ENCODE measurements at regions not wholly inside any gene's neighbourhood (a gene's known extent, or its start where the extent isn't known, plus 50 kb on each side); places are given as distances from the start of the nearest gene placed in this dataset.

DNA sequence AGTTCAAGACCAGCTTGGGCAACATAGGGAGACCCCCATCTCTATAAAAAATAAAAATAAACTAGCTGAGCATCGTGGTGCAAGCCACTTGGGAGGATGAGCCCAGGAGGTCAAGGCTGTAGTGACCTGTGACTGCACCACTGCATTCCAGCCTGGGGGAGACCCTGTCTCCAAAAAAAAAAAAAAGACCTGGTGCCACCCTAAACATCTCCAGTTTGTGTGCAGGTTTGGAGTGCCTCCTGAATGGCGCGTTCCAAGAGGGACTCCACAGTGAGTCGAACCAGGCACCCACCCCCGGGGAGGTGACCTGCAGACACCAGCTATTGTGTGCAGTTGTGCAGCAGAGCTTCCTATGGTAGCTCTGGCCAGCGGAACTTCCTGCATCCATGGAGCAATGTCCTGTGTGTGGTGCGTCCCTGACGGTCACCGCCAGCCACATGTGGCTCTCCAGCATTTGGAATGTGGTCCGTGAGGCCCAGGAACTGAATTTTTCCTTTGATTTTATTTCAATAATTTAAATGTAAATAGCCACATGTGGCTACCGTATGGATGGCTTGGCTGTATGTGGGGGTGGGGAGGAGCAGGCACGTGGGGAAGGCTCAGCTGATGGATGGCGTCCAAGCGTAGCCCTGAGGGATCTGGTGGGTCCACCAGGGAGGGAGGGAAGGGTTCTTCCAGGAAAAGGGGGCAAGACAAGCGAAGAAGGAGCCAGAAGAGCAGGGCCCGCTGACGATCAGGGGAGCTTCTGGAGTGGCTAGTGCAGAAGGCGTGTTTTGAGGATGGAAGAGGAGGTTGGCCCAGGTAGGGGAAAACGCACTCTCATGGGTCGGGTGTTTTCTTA is 107.1 kb upstream of the GSE1 start:
- no peak for DNase-seq (ENCODE audit: low spot score)
- TF ChIP-seq, protein P1, sequence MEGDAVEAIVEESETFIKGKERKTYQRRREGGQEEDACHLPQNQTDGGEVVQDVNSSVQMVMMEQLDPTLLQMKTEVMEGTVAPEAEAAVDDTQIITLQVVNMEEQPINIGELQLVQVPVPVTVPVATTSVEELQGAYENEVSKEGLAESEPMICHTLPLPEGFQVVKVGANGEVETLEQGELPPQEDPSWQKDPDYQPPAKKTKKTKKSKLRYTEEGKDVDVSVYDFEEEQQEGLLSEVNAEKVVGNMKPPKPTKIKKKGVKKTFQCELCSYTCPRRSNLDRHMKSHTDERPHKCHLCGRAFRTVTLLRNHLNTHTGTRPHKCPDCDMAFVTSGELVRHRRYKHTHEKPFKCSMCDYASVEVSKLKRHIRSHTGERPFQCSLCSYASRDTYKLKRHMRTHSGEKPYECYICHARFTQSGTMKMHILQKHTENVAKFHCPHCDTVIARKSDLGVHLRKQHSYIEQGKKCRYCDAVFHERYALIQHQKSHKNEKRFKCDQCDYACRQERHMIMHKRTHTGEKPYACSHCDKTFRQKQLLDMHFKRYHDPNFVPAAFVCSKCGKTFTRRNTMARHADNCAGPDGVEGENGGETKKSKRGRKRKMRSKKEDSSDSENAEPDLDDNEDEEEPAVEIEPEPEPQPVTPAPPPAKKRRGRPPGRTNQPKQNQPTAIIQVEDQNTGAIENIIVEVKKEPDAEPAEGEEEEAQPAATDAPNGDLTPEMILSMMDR (IDR thresholded peaks at IDR 0.05; ENCODE audit: extremely low read depth, insufficient read depth, missing control alignments) = no peak
- in situ Hi-C loops (cut with MboI; ENCODE audit: low pct_unique_long_range_greater_than_20kb, low sequenced_read_pairs, unreplicated experiment) = no loop called here

DNA sequence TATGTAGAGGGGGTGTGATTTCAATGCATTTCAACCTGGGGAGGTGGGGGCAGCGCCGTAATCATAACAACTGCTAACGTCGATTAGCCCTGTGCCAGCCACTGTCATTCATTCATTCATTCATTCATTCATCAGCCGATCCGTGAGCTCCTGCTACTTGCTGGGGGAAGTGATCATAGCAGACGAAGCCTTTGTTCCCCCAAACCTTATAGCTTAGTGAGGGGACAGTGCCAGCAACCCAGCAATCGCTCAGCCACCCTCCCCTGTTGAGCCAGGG is 106.5 kb upstream of the GSE1 start:
- in situ Hi-C loops (cut with MboI; ENCODE audit: low pct_unique_long_range_greater_than_20kb, low sequenced_read_pairs, unreplicated experiment) = no loop called here
- TF ChIP-seq, protein P1 (IDR thresholded peaks at IDR 0.05; ENCODE audit: extremely low read depth, insufficient read depth, missing control alignments) = no peak
- DNase-seq (ENCODE audit: low spot score) = no peak

DNA sequence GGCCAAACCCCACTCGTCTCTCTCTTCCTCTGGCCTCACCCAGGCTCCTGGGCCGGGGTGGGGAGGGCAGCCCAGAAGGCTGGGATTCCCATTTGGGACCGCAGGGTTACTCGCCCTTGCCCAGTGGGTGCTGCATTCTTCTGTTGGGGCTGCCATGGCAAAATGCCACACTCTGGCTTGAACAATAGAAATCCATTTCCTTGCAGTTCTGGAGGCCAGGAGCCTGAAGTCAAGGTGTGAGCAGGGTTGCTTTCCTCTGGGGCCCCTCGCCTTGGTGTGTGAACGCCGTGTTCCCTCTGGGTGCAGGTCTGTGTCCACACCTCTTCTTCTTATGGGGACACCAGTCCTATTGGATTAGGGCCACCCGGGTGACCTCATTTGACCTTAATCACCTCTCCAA is 105.8 kb upstream of the GSE1 start:
- in situ Hi-C loops (cut with MboI; ENCODE audit: low pct_unique_long_range_greater_than_20kb, low sequenced_read_pairs, unreplicated experiment) = no loop called here
- TF ChIP-seq, protein P1 (IDR thresholded peaks at IDR 0.05; ENCODE audit: extremely low read depth, insufficient read depth, missing control alignments) = no peak
- no peak for DNase-seq (ENCODE audit: low spot score)

DNA sequence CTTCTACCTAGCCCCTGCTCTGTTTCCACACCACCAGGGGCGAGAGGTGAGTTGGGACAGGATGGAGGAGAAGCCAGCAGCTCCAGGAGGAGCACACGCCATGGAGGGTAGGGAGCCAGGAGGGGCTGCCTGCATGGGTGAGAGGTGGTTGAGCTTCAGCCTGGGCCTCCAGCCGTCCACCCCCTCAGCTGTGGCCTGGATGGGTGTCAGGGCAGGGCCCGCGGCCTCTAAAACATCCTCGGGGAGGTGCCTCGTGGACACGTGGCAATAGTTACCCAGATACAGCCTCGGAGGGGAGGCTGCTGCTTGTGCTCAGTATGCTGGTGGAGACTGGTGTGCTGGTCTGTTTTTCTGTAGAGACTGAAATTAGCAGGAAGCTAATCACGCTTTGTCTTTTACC is 104.7 kb upstream of the GSE1 start:
- TF ChIP-seq, protein P1 (IDR thresholded peaks at IDR 0.05; ENCODE audit: extremely low read depth, insufficient read depth, missing control alignments) = no peak
- DNase-seq (ENCODE audit: low spot score) = no peak
- in situ Hi-C loops (cut with MboI; ENCODE audit: low pct_unique_long_range_greater_than_20kb, low sequenced_read_pairs, unreplicated experiment) = no loop called here

DNA sequence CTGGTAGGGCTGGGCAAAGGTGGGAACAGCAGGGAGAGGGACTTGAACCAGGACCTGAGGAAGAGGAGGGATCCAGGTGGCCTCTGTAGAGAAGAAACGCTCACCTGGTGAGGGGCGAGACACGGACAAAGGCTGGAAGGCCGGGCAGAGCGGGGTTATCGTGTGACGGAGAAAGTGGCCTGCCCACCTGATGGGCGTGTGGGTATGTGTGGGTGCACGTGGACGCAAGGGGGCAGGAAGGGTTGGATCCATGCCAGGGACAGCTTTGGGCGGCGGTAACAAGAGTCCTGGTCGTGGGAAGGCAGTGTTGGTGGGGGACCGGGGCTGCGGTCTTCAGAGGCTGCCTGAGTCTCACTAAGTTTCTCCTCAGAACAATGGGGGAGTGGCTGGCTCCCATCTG is 104.1 kb upstream of the GSE1 start:
- DNase-seq (ENCODE audit: low spot score) = no peak
- in situ Hi-C loops (cut with MboI; ENCODE audit: low pct_unique_long_range_greater_than_20kb, low sequenced_read_pairs, unreplicated experiment) = no loop called here
- TF ChIP-seq, protein P1 (IDR thresholded peaks at IDR 0.05; ENCODE audit: extremely low read depth, insufficient read depth, missing control alignments) = no peak

DNA sequence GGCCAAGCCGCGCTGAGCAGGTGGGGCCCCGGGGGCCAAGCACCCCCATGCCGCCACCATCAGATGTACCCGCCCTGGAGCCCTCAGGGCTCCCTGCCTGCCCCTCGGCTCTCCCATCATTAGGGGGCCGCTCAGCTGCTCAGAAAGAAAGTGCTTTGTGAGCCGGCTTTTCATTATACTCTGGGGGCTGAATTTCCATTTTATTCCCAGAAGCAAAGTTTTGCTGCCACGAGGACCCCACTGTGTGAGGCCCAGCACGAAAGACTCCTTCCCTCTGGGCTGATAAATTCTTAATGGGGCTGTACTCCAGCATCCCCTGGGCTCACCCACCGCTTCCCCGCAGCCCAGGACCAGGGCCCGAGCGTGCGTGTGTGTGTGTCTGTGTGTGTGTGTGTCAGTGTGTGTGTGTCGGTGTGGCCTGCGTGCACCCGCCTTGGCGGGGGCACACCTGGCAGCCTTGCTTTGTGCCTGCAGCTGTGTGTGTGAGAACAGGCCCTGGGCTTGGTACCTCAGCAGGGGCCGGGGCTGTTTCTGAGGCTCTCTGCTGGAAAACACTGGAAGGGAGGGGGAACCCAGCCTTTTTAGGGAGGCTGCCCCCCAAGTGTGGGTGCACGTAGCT is 103.0 kb upstream of the GSE1 start:
- no peak for DNase-seq (ENCODE audit: low spot score)
- in situ Hi-C loops (cut with MboI; ENCODE audit: low pct_unique_long_range_greater_than_20kb, low sequenced_read_pairs, unreplicated experiment) = no loop called here
- TF ChIP-seq, protein P1 (IDR thresholded peaks at IDR 0.05; ENCODE audit: extremely low read depth, insufficient read depth, missing control alignments) = no peak
